ENCODE measurements at regions not wholly inside any gene's neighbourhood (a gene's known extent, or its start where the extent isn't known, plus 50 kb on each side); places are given as distances from the start of the nearest gene placed in this dataset.

- no peak for DNase-seq (ENCODE audit: low spot score)
Measured at GRCh38 chr3:59593380-59593779, 543.6 kb upstream of the CFAP20DC start.

- no peak for DNase-seq (ENCODE audit: low spot score)
Measured at GRCh38 chr3:59580996-59581395, 531.2 kb upstream of the CFAP20DC start.

- DNase-seq (ENCODE audit: low spot score) = no peak
Measured at GRCh38 chr3:59580499-59580898, 530.7 kb upstream of the CFAP20DC start.

- DNase-seq (ENCODE audit: low spot score) = no peak
Measured at GRCh38 chr3:59578129-59578528, 528.3 kb upstream of the CFAP20DC start.

- DNase-seq (ENCODE audit: low spot score) = no peak
Measured at GRCh38 chr3:59576606-59577005, 526.8 kb upstream of the CFAP20DC start.

- DNase-seq (ENCODE audit: low spot score) = peak; percentile 48
Measured at GRCh38 chr3:59575113-59576001, 525.5 kb upstream of the CFAP20DC start.

- DNase-seq (ENCODE audit: low spot score) = peak; percentile 22
Measured at GRCh38 chr3:59573911-59574310, 524.1 kb upstream of the CFAP20DC start.

- DNase-seq (ENCODE audit: low spot score) = no peak
Measured at GRCh38 chr3:59572106-59572505, 522.3 kb upstream of the CFAP20DC start.

GRCh38 chr3:59570806-59571205 is 521.0 kb upstream of the CFAP20DC start:
- no peak for DNase-seq (ENCODE audit: low spot score)

- DNase-seq (ENCODE audit: low spot score) = no peak
Measured at GRCh38 chr3:59567661-59568060, 517.8 kb upstream of the CFAP20DC start.

- DNase-seq (ENCODE audit: low spot score) = no peak
Measured at GRCh38 chr3:59566481-59566975, 516.7 kb upstream of the CFAP20DC start.

GRCh38 chr3:59565125-59565524 is 515.3 kb upstream of the CFAP20DC start:
- DNase-seq (ENCODE audit: low spot score) = no peak

GRCh38 chr3:59563966-59564365 is 514.1 kb upstream of the CFAP20DC start:
- peak; percentile 4 for DNase-seq (ENCODE audit: low spot score)

GRCh38 chr3:59563072-59563605 is 513.3 kb upstream of the CFAP20DC start:
- DNase-seq (ENCODE audit: low spot score) = no peak

GRCh38 chr3:59559721-59560435 is 510.1 kb upstream of the CFAP20DC start:
- peak; percentile 83 for DNase-seq (ENCODE audit: low spot score)

- DNase-seq (ENCODE audit: low spot score) = no peak
Measured at GRCh38 chr3:59558906-59559720, 509.3 kb upstream of the CFAP20DC start.

GRCh38 chr3:59555593-59556315 is 505.9 kb upstream of the CFAP20DC start:
- DNase-seq (ENCODE audit: low spot score) = no peak

- DNase-seq (ENCODE audit: low spot score) = no peak
Measured at GRCh38 chr3:59553076-59553475, 503.3 kb upstream of the CFAP20DC start.

GRCh38 chr3:59551834-59552233 is 502.0 kb upstream of the CFAP20DC start:
- DNase-seq (ENCODE audit: low spot score) = no peak

- DNase-seq (ENCODE audit: low spot score) = no peak
Measured at GRCh38 chr3:59549962-59550361, 500.1 kb upstream of the CFAP20DC start.

GRCh38 chr3:59547874-59548273 is 498.0 kb upstream of the CFAP20DC start:
- DNase-seq (ENCODE audit: low spot score) = no peak
